Progenitor cell of endocrine pancreas (in vitro differentiated cells): ENCODE measurements at regions not wholly inside any gene's neighbourhood (a gene's known extent, or its start where the extent isn't known, plus 50 kb on each side); places are given as distances from the start of the nearest gene placed in this dataset.
A peak's percentile ranks its signal among the peaks of the same experiment; 100 is the strongest.

Experiments
- DNase-seq: peaks from one replicate; pipeline ENCODE4 v3.0.0; 2021; ENCODE audit warnings: low spot score; ENCODE audit not compliant: unreplicated experiment
- H3K27ac Mint-ChIP-seq: 2 replicates; pipeline ENCODE4 v1.8.0; 2021; ENCODE audit warnings: mild to moderate bottlenecking, moderate library complexity, mixed read lengths
- H3K27me3 Mint-ChIP-seq: 2 replicates; pipeline ENCODE4 v1.8.0; 2021; ENCODE audit warnings: mixed read lengths
- H3K36me3 Mint-ChIP-seq: 2 replicates; pipeline ENCODE4 v1.8.0; 2022; ENCODE audit warnings: mixed read lengths; ENCODE audit not compliant: insufficient read depth
- H3K4me1 Mint-ChIP-seq: 2 replicates; pipeline ENCODE4 v1.8.0; 2021; ENCODE audit warnings: low read depth, mixed read lengths
- H3K4me3 Mint-ChIP-seq: 2 replicates; pipeline ENCODE4 v1.8.0; 2021; ENCODE audit warnings: low read depth, mild to moderate bottlenecking, moderate library complexity, mixed read lengths
- H3K9me3 Mint-ChIP-seq: 2 replicates; pipeline ENCODE4 v1.8.0; 2021; ENCODE audit warnings: low read depth, mixed read lengths
- TF ChIP-seq, protein P1 (sequence below): fragments of 200-600 bp; sonication (generic); IDR thresholded peaks from one replicate; pipeline ENCODE4 v1.5.0; 2021; ENCODE audit warnings: antibody characterized with exemption, mild to moderate bottlenecking; ENCODE audit not compliant: unreplicated experiment

- Mint-ChIP-seq H3K4me1 (no peaks in the 10 kb centered on the region), H3K4me3 (no peak overlapping the region), H3K27ac (no peak overlapping the region), H3K9me3 (peaks cover 43% of the 10 kb centered on the region), H3K27me3 (no peaks in the 10 kb centered on the region), H3K36me3 (no peaks in the 10 kb centered on the region)
- no peak for DNase-seq
- TF ChIP-seq, protein P1, sequence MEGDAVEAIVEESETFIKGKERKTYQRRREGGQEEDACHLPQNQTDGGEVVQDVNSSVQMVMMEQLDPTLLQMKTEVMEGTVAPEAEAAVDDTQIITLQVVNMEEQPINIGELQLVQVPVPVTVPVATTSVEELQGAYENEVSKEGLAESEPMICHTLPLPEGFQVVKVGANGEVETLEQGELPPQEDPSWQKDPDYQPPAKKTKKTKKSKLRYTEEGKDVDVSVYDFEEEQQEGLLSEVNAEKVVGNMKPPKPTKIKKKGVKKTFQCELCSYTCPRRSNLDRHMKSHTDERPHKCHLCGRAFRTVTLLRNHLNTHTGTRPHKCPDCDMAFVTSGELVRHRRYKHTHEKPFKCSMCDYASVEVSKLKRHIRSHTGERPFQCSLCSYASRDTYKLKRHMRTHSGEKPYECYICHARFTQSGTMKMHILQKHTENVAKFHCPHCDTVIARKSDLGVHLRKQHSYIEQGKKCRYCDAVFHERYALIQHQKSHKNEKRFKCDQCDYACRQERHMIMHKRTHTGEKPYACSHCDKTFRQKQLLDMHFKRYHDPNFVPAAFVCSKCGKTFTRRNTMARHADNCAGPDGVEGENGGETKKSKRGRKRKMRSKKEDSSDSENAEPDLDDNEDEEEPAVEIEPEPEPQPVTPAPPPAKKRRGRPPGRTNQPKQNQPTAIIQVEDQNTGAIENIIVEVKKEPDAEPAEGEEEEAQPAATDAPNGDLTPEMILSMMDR, result peak; percentile 16
Observed at GRCh38 chrX:106220177-106220576, 52.1 kb downstream of the PWWP3B start.

- Mint-ChIP-seq H3K27ac (no peak overlapping the region), H3K27me3 (no peaks in the 10 kb centered on the region), H3K4me3 (no peak overlapping the region), H3K9me3 (peaks cover 49% of the 10 kb centered on the region), H3K4me1 (no peaks in the 10 kb centered on the region), H3K36me3 (peaks cover 2% of the 10 kb centered on the region)
- TF ChIP-seq, protein P1, result no peak
- no peak for DNase-seq
Observed at GRCh38 chrX:106243376-106243775, 75.3 kb downstream of the PWWP3B start.

GRCh38 chrX:106246511-106246910 lies 78.4 kb downstream of the PWWP3B start:
- Mint-ChIP-seq H3K4me3 (no peak overlapping the region), H3K27me3 (no peaks in the 10 kb centered on the region), H3K36me3 (peaks cover 2% of the 10 kb centered on the region), H3K4me1 (no peaks in the 10 kb centered on the region), H3K27ac (no peak overlapping the region), H3K9me3 (peaks cover 55% of the 10 kb centered on the region)
- DNase-seq, result no peak
- TF ChIP-seq, protein P1, result no peak

- no peak overlapping the region for H3K27ac Mint-ChIP-seq
- H3K9me3 Mint-ChIP-seq, result peaks cover 60% of the 10 kb centered on the region
- peaks cover 2% of the 10 kb centered on the region for H3K36me3 Mint-ChIP-seq
- H3K4me1 Mint-ChIP-seq, result no peaks in the 10 kb centered on the region
- TF ChIP-seq, protein P1, result no peak
- H3K4me3 Mint-ChIP-seq, result no peak overlapping the region
- no peak for DNase-seq
- no peaks in the 10 kb centered on the region for H3K27me3 Mint-ChIP-seq
Observed at GRCh38 chrX:106247162-106247561, 79.1 kb downstream of the PWWP3B start.

- no peak overlapping the region for H3K4me3 Mint-ChIP-seq
- H3K36me3 Mint-ChIP-seq, result no peaks in the 10 kb centered on the region
- TF ChIP-seq, protein P1, result no peak
- DNase-seq, result no peak
- H3K9me3 Mint-ChIP-seq, result peaks cover 68% of the 10 kb centered on the region
- no peaks in the 10 kb centered on the region for H3K4me1 Mint-ChIP-seq
- H3K27ac Mint-ChIP-seq, result no peak overlapping the region
- no peaks in the 10 kb centered on the region for H3K27me3 Mint-ChIP-seq
Observed at GRCh38 chrX:106249706-106250379, 81.7 kb downstream of the PWWP3B start.
